ENCODE measurements at regions not wholly inside any gene's neighbourhood (a gene's known extent, or its start where the extent isn't known, plus 50 kb on each side); places are given as distances from the start of the nearest gene placed in this dataset.

DNA sequence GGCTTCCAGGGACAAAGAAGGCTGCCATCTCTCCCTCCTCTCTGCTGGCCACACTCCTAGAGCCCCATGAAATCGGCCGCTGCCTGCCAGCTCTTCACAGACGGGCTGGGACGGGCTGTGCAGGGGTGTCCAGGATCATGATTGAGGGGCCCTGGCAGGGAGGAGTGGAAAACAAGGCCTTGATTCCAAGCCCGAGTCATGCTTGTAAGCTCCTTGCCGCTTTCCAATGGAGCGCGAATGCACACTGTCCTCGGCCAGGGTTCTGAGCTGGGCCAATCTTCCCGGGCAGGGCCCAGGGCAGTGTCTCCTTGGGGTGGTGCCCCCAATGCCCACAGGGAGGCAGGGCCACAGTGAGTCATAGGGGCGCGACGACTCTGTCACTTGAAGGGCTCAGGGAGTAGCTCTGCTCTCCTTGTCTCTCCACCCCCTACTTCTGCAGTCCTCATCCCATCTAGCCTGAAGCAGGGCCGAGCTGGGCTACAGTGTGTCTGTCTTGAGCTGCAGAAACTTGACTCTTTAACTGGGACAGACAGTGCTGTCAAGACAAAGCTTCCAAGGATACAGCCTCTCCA is 186.2 kb upstream of the SVIL start:
- DNase-seq: no peak

DNA sequence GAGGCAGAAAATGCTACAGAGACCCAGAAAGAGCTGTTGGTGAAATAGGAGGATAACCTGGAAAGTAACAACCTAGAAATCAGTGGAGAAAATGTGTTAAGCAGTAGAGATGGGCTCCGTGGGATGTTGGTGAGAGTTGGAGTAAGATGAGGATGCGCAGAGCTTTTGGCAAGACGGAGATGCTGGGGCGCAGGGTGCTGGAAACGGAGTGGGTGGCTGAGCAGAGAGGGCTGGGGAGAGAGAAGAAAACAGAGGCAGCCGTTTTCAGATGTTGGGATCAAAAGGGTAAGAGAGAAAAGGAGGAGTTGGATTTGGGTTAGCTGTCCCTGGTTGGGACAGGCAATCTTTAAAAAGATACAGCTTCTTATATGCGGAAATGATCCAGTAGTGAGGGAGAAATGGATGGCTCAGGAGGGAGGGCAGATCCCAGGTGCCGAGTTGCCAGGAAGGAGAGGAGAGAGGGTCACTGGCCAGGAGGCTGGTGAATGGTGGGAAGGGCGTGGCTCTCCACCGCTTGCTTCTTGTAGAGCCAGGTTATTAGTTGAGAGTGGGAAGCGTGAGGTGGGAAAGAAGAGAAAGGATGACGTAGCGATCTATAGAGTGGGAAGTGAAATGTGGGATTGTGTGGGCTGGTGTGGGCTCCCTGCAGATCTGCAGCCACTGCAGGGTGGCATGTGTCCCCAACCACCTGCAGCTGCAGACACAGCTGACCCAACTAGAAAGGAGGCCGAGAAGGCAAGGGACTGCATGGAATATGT is 182.2 kb upstream of the SVIL start:
- no peak for DNase-seq

DNA sequence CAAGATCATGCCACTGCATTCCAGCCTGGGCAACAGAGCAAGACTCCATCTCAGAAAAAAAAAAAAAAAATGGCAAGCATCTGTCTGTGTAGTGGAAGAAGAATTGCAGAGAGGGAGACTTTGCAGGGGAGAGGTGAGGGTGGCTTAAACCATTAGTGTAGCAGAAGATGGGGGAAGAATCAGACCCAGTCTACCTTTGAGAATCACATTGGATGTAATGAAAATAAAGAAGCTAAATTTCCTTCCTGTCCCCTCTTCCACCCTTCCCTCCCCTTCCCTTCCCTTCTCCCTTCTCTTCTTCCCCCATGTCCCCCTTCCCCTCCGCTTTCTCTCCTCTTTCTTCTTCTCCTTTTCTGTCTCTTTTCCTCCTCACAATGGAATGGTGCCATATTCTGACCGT is 180.8 kb upstream of the SVIL start:
- DNase-seq: no peak

DNA sequence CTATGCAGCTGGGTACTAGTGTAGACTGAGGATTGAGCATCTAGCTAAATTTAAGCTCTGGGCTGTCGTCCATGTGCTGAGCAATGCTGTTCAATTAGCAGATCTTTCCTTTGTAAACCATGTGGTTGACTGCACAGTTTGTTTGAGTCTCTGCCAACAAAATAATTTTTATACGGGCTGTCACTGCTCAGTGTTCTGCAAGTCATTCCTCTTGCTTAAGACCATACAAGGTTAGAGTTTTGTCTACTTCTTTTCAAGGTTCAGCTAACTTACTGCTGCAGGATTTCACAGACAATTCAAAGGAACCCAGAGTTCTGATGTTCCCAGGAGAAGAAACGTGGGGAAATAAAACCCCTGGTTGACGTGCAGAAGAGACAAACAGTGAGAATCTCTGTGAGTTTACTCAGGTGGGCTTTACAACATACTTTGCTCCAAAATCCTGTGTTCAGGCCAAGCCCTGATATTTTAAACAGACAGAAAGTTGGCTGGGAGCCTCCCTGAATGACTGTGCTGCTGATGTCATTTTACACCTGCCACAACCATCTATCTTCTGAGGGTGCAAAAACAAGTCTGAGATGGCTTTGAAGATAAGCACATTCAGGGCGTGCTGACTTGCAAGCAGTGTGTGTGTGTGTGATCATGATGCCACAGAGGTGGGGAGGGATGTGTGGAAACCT is 177.1 kb upstream of the SVIL start:
- DNase-seq: peak; percentile 40

DNA sequence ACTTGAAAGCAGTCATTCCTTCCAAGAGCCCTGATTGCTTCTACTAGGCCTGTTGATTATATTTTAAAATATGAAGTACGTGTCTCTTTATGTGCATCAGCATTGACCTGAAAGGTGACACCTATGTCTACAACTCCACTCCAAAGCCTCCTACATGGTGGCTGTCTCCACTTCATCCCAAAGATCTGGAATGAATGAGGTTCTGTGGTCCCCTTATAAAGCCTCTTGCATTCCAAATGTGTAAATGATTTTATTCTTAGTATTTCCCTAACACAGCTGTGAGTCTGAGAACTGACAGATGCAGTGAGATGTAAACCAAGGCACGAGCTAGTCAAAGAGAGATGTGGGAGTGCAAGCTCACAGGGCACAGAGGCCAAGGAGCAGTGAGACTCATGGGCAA is 176.0 kb upstream of the SVIL start:
- DNase-seq: no peak

DNA sequence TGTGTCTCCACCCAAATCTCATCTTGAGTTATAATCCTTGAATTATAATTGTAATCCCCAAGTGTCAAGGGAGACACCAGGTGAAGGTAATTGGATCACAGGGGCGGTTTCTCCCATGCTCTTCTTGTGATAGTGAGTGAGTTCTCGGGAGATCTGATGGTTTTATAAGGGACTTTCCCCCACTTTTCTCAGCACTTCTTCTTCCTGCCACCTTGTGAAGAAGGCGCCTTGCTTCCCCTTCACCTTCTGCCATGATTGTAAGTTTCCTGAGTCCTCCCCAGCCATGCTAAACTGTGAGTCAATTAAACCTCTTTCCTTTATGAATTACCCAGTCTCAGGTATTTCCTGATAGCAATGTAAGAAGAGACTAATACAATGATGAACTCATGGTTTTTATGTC is 175.5 kb upstream of the SVIL start:
- peak; percentile 12 for DNase-seq

- DNase-seq: no peak
Observed at GRCh38 chr10:29809383-29809782, 174.6 kb upstream of the SVIL start.

GRCh38 chr10:29807163-29807806 is 172.5 kb upstream of the SVIL start:
- no peak for DNase-seq

DNA sequence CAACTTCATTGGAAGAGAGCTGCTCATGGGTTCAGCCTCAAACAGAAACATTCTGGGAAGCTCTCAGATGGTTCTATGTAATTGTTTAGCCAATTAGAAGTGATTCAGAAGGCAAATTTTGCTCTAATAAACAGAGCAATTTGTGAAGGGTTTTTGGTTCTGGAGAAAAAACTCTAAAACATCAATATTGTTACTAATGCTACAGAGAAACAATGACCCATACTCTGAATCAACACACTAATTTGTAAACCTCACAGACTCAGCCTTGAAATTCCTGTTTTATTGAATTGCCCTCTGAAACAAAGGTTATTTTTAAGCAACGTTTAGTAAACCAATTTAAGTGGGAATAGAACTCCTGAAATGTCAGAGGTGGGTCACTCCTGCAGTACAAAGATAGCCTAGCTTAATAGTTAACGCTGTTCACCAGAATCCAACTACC is 171.6 kb upstream of the SVIL start:
- no peak for DNase-seq

DNA sequence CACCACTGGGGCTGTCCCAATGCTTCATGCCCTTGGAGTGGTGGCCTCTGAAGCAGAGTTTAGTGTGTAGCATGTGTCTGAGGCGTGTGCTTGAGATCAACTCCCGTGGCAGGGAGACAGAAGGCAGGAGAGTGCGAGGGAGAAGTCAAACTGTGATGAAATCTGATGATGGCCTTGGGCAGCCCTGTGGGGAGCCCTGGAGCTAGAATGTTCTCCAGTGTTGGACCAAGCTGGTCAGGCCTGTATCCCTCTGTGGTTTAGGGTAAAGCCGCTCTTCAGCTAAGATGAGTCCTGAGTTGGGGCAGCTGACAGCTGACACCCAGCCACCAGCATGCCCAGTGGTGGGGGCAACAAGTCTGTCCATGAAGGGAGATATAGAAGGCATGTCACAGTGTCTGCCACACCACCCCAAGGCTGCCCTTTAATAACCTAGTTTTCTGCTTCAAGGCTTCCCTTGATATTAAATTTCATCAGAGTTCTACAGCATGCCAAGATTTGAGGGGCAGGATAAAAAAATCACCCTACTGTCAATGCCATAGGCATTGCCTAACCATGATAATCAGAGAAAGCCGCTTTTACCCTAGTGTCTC is 170.5 kb upstream of the SVIL start:
- no peak for DNase-seq

DNA sequence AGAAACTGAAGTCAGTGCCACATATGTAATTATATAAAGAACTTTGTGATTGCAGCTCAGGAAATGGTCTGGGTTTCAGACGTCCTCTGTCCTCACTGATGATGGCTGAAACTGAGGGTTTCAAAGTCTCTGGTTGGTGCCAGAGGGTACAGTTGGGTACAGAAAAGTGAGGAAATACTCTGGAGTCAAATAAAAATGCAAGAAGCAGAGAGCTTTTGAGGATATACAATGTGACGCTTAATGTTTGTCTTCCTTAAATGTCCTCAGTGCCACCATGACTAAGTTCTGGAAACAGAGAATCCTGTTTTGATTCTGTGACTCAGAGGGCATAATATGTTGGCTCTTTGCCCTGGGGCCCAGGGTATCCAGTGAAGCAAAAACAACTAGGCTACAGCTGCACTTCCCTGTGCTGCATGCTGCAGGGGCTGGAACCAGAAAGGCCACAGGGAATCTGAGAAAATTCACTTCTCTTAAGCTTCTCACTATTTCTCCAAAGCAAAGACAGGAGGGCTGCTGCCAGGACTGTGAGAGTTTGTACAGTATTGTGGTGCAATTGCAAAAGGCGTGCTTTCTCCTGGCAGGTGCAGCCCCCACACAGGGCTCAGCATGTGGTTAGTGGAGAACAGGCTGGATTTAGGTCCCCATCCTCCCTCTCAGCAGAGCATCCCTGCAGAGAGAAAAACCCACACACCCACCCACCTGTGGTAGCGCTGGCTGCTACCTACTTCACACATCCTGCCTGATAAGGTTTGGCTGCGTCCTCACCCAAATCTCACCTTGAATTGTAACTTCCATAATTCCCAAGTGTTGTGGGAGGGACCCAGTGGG is 169.5 kb upstream of the SVIL start:
- peak; percentile 35 for DNase-seq

GRCh38 chr10:29802171-29802570 is 167.4 kb upstream of the SVIL start:
- DNase-seq: no peak

DNA sequence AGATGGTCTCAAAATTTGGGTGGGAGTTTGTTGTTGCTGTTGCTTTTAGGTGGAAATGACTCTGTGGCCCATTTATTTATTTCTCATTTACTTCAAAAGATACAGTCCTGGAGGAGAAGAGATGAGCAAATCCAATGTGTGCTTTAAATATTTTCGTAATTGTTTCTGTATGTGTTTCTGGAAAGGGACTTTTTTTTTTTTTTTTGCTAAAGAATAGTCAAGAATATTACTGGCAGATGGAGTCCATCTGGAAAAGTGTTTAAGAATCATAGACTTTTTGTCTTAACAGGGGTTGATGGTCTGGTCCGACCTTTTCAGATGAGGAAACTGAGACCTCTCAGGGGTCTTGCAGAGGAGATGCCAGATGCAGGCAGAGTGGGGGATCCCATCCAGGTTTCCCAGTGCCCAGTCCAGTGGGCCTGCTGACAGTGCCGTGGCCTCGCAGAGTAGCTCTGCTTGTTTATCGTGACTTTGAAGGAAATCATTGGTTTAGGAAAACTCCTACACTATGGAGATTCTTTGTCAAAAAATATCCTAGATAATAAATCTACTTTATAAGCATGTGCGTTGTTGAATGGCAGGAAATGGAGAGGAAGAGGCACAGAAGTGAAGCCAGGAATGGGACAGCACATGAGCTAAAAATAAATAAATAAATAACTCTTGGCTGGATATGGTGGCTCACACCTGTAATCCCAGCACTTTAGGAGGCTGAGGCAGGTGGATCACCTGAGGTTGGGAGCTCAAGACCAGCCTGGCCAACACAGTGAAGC is 164.3 kb upstream of the SVIL start:
- no peak for DNase-seq

DNA sequence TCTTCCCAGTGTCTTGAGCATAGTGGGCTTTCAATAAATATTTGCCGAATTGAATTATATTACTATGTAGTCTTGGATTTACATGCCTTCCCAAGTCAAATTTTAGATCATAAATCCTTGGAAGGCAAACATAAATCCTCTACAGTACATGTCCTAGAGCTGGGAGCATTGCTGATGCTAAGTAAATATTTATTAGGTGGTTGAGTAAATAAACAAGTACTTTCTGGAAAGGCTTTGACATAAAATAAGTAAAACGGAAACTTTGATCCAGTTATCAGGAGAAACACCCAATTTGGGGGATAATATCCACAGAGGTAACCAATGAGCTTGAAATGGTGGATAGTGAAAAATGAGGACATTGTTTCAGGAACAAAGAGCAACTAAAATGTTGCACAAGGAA is 162.8 kb upstream of the SVIL start:
- no peak for DNase-seq

GRCh38 chr10:29795850-29796249 is 161.1 kb upstream of the SVIL start:
- no peak for DNase-seq

- no peak for DNase-seq
Observed at GRCh38 chr10:29794776-29795611, 160.2 kb upstream of the SVIL start.

DNA sequence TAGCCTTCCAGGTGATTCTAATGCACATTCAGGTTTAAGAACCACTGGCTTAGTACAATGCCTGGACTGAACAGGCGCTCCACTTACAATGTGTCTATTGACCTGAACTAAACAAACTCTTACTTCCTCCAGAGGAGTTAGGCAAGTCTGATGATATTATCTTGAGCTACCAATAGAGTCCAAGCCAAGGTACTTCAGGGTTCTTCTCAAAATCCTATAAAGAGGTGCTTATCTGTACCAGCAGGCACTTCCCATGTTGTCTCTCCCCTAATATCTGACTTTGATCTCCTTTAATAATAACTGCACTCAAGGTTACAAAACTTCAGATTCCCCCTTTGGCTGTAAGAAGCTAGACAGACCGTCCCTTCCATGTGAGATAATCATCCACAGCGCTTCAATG is 157.0 kb upstream of the SVIL start:
- no peak for DNase-seq

DNA sequence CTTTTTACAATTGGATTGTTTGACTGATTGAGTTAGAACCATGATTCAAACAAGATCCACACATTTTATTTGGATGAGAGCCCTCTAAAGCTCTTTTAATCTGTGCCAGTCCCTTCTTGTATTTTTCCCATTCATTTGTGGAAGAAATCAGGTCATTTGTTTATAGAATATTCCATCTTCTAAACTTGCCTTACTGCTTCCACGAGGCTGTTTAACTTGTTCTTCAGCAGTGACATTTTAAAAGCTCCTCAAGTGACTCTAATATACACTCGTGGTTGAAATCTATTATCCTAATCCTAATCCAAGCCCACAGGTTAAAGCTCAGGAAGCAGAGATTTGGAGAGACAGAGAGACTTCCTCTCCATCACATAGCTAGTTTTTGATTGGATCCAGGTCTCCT is 155.4 kb upstream of the SVIL start:
- no peak for DNase-seq

- no peak for DNase-seq
Observed at GRCh38 chr10:29788113-29788512, 153.3 kb upstream of the SVIL start.

GRCh38 chr10:29785701-29786100 is 150.9 kb upstream of the SVIL start:
- DNase-seq: no peak

Data from stimulated activated CD4-positive, alpha-beta T cell treated with anti-CD3 and anti-CD28 coated beads, Interleukin-15, amount 100 ng/mL, for 24 hours (primary cell).